GM23248 (cell line): ENCODE measurements at regions not wholly inside any gene's neighbourhood (a gene's known extent, or its start where the extent isn't known, plus 50 kb on each side); places are given as distances from the start of the nearest gene placed in this dataset.

Experiments used
- EZH2 ChIP-seq: fragments of 200-600 bp; sonication (generic); IDR thresholded peaks from 2 replicates; pipeline ENCODE4 v1.6.1; 2018; ENCODE audit warnings: antibody characterized with exemption, mild to moderate bottlenecking; ENCODE audit not compliant: insufficient read depth, poor library complexity, severe bottlenecking
- EZH2phosphoT487 ChIP-seq: fragments of 200-600 bp; sonication (generic); IDR thresholded peaks from 2 replicates; pipeline ENCODE4 v1.6.1; 2018; ENCODE audit warnings: antibody characterized with exemption, moderate library complexity, mild to moderate bottlenecking, low read depth; ENCODE audit not compliant: insufficient read depth

DNA sequence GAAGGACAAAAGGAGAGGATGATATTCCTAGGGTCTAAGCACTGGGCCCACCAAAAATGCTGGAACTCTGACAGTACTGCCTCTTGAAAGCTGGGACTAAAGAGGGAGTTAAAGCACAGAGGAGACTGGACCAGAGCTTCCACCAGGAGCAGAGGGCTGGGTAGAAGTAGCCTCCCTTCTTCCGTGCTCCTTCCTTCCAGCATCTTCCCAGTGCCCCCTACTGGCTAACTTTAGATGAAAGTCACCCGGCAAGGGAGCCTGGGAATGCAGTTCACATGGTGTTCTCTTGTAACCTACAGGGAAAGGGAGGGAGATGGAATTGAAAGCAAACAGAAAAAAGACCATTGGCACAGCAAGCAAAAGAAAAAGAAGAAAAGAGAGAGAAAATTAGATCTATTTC lies 106.1 kb upstream of the COL8A1 start:
- TF ChIP-seq EZH2 (no peak), EZH2phosphoT487 (no peak)
